A549 (cell line): ENCODE measurements at regions not wholly inside any gene's neighbourhood (a gene's known extent, or its start where the extent isn't known, plus 50 kb on each side); places are given as distances from the start of the nearest gene placed in this dataset.

Experiments
- ATAC-seq, 2 experiments: fragments of 200-7000 bp in 1 of 2; fragments of >200 bp in 1 of 2; cut with Nextera tagmentation in 1 of 2; cut with Tn5 transposase in 1 of 2; 3 replicates each; pipeline versions ENCODE4 v1.8.0 to v1.9.1; 2018 to 2020; ENCODE audit warnings: mild to moderate bottlenecking in 1 of 2, moderate library complexity in 1 of 2
- CTCF ChIA-PET: fragments of 300-600 bp; sonication (Branson Sonifier 250); formaldehyde crosslinking; extraction: SDS; loops from one replicate; lab custom pipeline; 2021; ENCODE audit warnings: antibody characterized with exemption, inconsistent platforms; lab: Yijun Ruan, JAX
- POLR2A ChIA-PET: fragments of 350-600 bp; formaldehyde crosslinking; extraction: SDS; loops from one replicate; lab custom pipeline; 2021; ENCODE audit warnings: antibody characterized with exemption, inconsistent platforms; lab: Yijun Ruan, JAX
- DNase-seq, 2 experiments: peaks; one replicate each; pipeline versions ENCODE4 v3.0.0 to v3.0.0-alpha.2; 2011 to 2016; ENCODE audit warnings: low read depth in 1 of 2, low spot score in 1 of 2
- FAIRE-seq: peaks from 2 replicates; lab custom pipeline; 2011; peaks lifted over from hg19 to GRCh38; lab: Jason Lieb, UNC
- H3K27ac ChIP-seq, 2 experiments: fragments of >200 bp; sonication (Bioruptor Twin); formaldehyde crosslinking; 3 replicates each; pipeline ENCODE4 v1.5.1; 2016 to 2017
- H3K4me1 ChIP-seq: fragments of >200 bp; sonication (Bioruptor Twin); formaldehyde crosslinking; 3 replicates; pipeline ENCODE4 v1.6.1; 2016
- H3K4me2 ChIP-seq: fragments of >200 bp; sonication (Bioruptor Twin); formaldehyde crosslinking; 3 replicates; pipeline ENCODE4 v1.6.1; 2016
- H3K4me3 ChIP-seq: fragments of >200 bp; sonication (Bioruptor Twin); formaldehyde crosslinking; 3 replicates; pipeline ENCODE4 v1.5.1; 2016
- H3K9me3 ChIP-seq: fragments of >200 bp; sonication (Bioruptor Twin); formaldehyde crosslinking; 3 replicates; pipeline ENCODE4 v1.6.1; 2016
- CBX2 ChIP-seq: fragments of 200-600 bp; sonication (generic); IDR thresholded peaks from 2 replicates; pipeline ENCODE4 v1.6.1; 2016; ENCODE audit warnings: low read depth, mild to moderate bottlenecking, borderline replicate concordance
- CBX8 ChIP-seq: fragments of 200-600 bp; sonication (generic); IDR thresholded peaks from 2 replicates; pipeline ENCODE4 v1.6.1; 2016
- CEBPB ChIP-seq, 2 experiments: fragments of >200 bp in 1 of 2; sonication (Bioruptor Twin) in 1 of 2; formaldehyde crosslinking in 1 of 2; IDR thresholded peaks; 2 replicates each; pipeline ENCODE4 v1.6.1; 2012 to 2016
- CHD2 ChIP-seq: fragments of 150-350 bp; IDR thresholded peaks from 2 replicates; pipeline ENCODE4 v1.6.1; 2014; ENCODE audit warnings: low read length; ENCODE audit not compliant: partially characterized antibody
- EP300 ChIP-seq, 2 experiments: fragments of >200 bp; sonication (Bioruptor Twin); formaldehyde crosslinking; IDR thresholded peaks; 2 replicates in 1 of 2; 3 replicates in 1 of 2; pipeline ENCODE4 v1.6.1; 2016 to 2017
- FOSB ChIP-seq: fragments of 250-450 bp; sonication (Bioruptor Pico); IDR thresholded peaks from 2 replicates; pipeline ENCODE4 v1.5.0; 2020; ENCODE audit warnings: mild to moderate bottlenecking, moderate library complexity
- FOXS1 ChIP-seq: fragments of 250-450 bp; sonication (Bioruptor Pico); IDR thresholded peaks from 2 replicates; pipeline ENCODE4 v1.5.0; 2020; ENCODE audit warnings: mild to moderate bottlenecking, moderate library complexity
- GATA3 ChIP-seq: IDR thresholded peaks from 2 replicates; pipeline ENCODE4 v1.6.1; 2012; ENCODE audit warnings: borderline replicate concordance
- HDAC2 ChIP-seq: fragments of 200-600 bp; sonication (generic); IDR thresholded peaks from 2 replicates; pipeline ENCODE4 v1.6.1; 2016
- HEYL ChIP-seq: fragments of 250-450 bp; sonication (Bioruptor Pico); IDR thresholded peaks from 2 replicates; pipeline ENCODE4 v1.8.0; 2021; ENCODE audit warnings: mild to moderate bottlenecking, moderate library complexity
- HOXB13 ChIP-seq: fragments of 250-450 bp; sonication (Bioruptor Pico); IDR thresholded peaks from 2 replicates; pipeline ENCODE4 v1.5.0; 2020; ENCODE audit warnings: low read depth, mild to moderate bottlenecking, moderate library complexity
- KDM5A ChIP-seq: fragments of 200-600 bp; sonication (generic); IDR thresholded peaks from 2 replicates; pipeline ENCODE4 v1.6.1; 2016; ENCODE audit warnings: antibody characterized with exemption, mild to moderate bottlenecking
- MAFK ChIP-seq: fragments of 450-650 bp; IDR thresholded peaks from 2 replicates; pipeline ENCODE4 v1.6.1; 2014; ENCODE audit not compliant: partially characterized antibody
- MYC ChIP-seq: IDR thresholded peaks from 2 replicates; pipeline ENCODE4 v1.6.1; 2012; ENCODE audit warnings: mild to moderate bottlenecking, inconsistent platforms, low read length, improper control_type of control experiment, borderline replicate concordance
- NR3C1 ChIP-seq: fragments of >200 bp; sonication (Bioruptor Twin); formaldehyde crosslinking; IDR thresholded peaks from 3 replicates; pipeline ENCODE4 v1.6.1; 2017
- PHF8 ChIP-seq: fragments of 200-600 bp; sonication (generic); IDR thresholded peaks from 2 replicates; pipeline ENCODE4 v1.6.1; 2016; ENCODE audit warnings: low read depth, mild to moderate bottlenecking, antibody characterized with exemption, moderate library complexity, borderline replicate concordance
- POLR2A ChIP-seq: IDR thresholded peaks from 2 replicates; pipeline ENCODE4 v1.6.1; 2012; ENCODE audit warnings: mild to moderate bottlenecking, low read length
- RCOR1 ChIP-seq: fragments of 150-350 bp; IDR thresholded peaks from 2 replicates; pipeline ENCODE4 v1.6.1; 2014; ENCODE audit warnings: antibody characterized with exemption, low read length, low read depth
- SMC3 ChIP-seq: fragments of >200 bp; sonication (Bioruptor Twin); formaldehyde crosslinking; IDR thresholded peaks from 3 replicates; pipeline ENCODE4 v1.6.1; 2018; ENCODE audit warnings: inconsistent platforms
- ZC3H11A ChIP-seq: fragments of 450-650 bp; IDR thresholded peaks from 2 replicates; pipeline ENCODE4 v1.6.1; 2014; ENCODE audit warnings: antibody characterized with exemption, mild to moderate bottlenecking
- ZSCAN20 ChIP-seq: fragments of 250-450 bp; sonication (Bioruptor Pico); IDR thresholded peaks from 2 replicates; pipeline ENCODE4 v1.8.0; 2022; ENCODE audit warnings: mild to moderate bottlenecking, moderate library complexity
- whole genome bisulfite sequencing: methylation state at CpG from one replicate; pipeline ENCODE4 v1.1.6; 2017; ENCODE audit errors: missing lambda C conversion rate; 5-methylcytosine and 5-hydroxymethylcytosine counted together
- TF ChIP-seq, protein P1 (sequence below): fragments of >200 bp; sonication (Bioruptor Twin); formaldehyde crosslinking; IDR thresholded peaks from 3 replicates; pipeline ENCODE4 v1.5.1; 2016
- TF ChIP-seq, protein P2 (sequence below): IDR thresholded peaks from 2 replicates; pipeline ENCODE4 v1.6.1; 2012; ENCODE audit warnings: low read depth, borderline replicate concordance
- TF ChIP-seq, protein P3 (sequence below): fragments of >200 bp; sonication (Bioruptor Twin); formaldehyde crosslinking; IDR thresholded peaks from 3 replicates; pipeline ENCODE4 v1.6.1; 2016
- TF ChIP-seq, protein P4 (sequence below): fragments of 450-650 bp; IDR thresholded peaks from 2 replicates; pipeline ENCODE4 v1.6.1; 2014; ENCODE audit warnings: antibody characterized with exemption
- TF ChIP-seq, protein P5 (sequence below): fragments of >200 bp; sonication (Bioruptor Twin); formaldehyde crosslinking; IDR thresholded peaks from 2 replicates; pipeline ENCODE4 v1.6.1; 2016

DNA sequence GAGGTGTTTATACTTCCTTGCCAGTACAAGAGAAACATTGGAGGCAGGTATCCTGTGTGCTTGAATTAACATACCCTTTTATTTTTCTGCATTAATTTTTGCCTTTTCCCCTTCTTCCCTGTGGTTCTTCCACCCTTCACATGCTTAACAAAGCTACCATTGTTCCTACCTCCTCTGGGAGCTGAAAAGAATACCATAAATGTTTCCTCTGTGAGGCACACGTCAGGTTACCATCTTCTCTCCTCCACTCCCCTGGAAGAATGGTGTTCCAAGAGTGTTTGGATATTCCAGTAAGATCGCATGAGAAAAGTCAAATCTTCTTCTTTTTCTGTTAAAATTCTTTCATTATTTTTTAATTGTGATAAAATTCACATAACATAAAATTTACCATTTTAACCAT is 74.6 kb upstream of the MARK1 start:
- no peaks in the 10 kb centered on the region for H3K4me1 ChIP-seq
- no peak overlapping the region for H3K4me3 ChIP-seq
- CTCF ChIA-PET: interaction anchor here (2.1 kb wide), 1 partner anchor 10 kb away, joined by 6 read pairs; no protein-coding TSS in a partner anchor
- H3K9me3 ChIP-seq: no peaks in the 10 kb centered on the region
- H3K4me2 ChIP-seq: no peak overlapping the region
- TF ChIP-seq GATA3 (no peak), MYC (no peak), POLR2A (no peak), MAFK (no peak), FOXS1 (CRISPR knock-in tag) (no peak), HEYL (CRISPR knock-in tag) (no peak), ZSCAN20 (no peak), HOXB13 (CRISPR knock-in tag) (no peak), CHD2 (no peak), NR3C1 (no peak), EP300 (IDR thresholded peaks at IDR 0.05) (no peak), SMC3 (no peak), CBX8 (no peak)
- TF ChIP-seq, protein P1, sequence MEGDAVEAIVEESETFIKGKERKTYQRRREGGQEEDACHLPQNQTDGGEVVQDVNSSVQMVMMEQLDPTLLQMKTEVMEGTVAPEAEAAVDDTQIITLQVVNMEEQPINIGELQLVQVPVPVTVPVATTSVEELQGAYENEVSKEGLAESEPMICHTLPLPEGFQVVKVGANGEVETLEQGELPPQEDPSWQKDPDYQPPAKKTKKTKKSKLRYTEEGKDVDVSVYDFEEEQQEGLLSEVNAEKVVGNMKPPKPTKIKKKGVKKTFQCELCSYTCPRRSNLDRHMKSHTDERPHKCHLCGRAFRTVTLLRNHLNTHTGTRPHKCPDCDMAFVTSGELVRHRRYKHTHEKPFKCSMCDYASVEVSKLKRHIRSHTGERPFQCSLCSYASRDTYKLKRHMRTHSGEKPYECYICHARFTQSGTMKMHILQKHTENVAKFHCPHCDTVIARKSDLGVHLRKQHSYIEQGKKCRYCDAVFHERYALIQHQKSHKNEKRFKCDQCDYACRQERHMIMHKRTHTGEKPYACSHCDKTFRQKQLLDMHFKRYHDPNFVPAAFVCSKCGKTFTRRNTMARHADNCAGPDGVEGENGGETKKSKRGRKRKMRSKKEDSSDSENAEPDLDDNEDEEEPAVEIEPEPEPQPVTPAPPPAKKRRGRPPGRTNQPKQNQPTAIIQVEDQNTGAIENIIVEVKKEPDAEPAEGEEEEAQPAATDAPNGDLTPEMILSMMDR: no peak
- TF ChIP-seq, protein P2, sequence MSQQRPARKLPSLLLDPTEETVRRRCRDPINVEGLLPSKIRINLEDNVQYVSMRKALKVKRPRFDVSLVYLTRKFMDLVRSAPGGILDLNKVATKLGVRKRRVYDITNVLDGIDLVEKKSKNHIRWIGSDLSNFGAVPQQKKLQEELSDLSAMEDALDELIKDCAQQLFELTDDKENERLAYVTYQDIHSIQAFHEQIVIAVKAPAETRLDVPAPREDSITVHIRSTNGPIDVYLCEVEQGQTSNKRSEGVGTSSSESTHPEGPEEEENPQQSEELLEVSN: no peak
- TF ChIP-seq, all 56 proteins: peak for 0
- ATAC-seq (no peak), DNase-seq (no peak), FAIRE-seq (no peak)
- WGBS: 13% methylated on average over 2 of the region's 2 CpGs
- POLR2A ChIA-PET: no interaction called here
- no peak overlapping the region for H3K27ac ChIP-seq

DNA sequence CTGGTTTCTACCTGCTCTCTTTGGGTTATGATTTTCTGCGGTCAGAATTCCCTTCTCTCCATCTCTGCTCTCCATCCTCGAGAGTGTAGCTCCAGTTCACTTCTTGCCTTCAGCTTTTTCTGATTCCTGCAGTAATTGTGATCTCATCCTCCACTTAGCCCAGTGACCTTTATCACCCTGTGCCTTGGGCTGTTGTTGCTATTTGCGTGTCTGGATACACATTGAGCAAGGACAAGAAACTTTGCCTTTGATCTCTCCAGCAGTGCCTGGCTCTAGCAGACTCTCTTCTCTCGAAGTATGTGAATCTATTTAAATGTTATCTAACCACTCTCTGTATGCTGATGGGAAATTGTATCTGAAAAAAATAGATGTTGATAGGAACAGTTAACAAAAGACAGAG is 76.4 kb upstream of the MARK1 start:
- Histone ChIP-seq H3K4me2 (no peak overlapping the region), H3K9me3 (no peaks in the 10 kb centered on the region), H3K27ac (no peak overlapping the region), H3K4me1 (no peaks in the 10 kb centered on the region), H3K4me3 (no peak overlapping the region)
- CTCF ChIA-PET: interaction anchor here (0.6 to 1.6 kb wide), 2 partner anchors 12 to 54 kb away, joined by 3 to 5 read pairs; no protein-coding TSS in a partner anchor
- ATAC-seq (no peak; a peak in 1 of 6 replicates), FAIRE-seq (no peak), DNase-seq (peak in 1 of 2 experiments; percentile 9)
- 10% methylated on average over 4 of the region's 4 CpGs for WGBS
- no peak for TF ChIP-seq HEYL (CRISPR knock-in tag)
- TF ChIP-seq, protein P3, sequence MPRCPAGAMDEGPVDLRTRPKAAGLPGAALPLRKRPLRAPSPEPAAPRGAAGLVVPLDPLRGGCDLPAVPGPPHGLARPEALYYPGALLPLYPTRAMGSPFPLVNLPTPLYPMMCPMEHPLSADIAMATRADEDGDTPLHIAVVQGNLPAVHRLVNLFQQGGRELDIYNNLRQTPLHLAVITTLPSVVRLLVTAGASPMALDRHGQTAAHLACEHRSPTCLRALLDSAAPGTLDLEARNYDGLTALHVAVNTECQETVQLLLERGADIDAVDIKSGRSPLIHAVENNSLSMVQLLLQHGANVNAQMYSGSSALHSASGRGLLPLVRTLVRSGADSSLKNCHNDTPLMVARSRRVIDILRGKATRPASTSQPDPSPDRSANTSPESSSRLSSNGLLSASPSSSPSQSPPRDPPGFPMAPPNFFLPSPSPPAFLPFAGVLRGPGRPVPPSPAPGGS: no peak
- no peak for TF ChIP-seq PHF8
- no peak for TF ChIP-seq RCOR1
- POLR2A ChIA-PET: no interaction called here

DNA sequence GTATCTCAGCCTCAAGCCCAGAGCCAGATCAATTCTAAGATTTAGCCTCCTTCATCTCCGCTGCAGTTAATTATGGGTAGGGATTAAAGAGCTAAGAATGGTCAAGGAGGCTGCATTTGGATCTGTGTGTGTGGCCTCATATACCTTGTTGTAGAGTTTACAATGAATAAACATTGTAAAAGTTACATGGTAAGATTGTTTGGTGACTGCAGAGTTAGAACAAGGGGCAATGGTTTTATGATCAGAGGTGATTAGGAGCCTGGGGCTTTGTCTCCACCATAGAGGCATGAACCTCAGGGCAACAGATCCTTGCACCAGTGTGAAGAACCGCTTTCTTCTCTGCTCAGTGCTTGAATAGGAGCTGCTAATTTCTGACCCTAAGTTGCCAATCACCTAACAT is 77.0 kb upstream of the MARK1 start:
- Histone ChIP-seq H3K4me3 (no peak overlapping the region), H3K4me1 (no peaks in the 10 kb centered on the region), H3K4me2 (no peak overlapping the region), H3K9me3 (no peaks in the 10 kb centered on the region), H3K27ac (no peak overlapping the region)
- no peak for TF ChIP-seq CHD2
- no peak for TF ChIP-seq CEBPB (IDR thresholded peaks at IDR 0.05)
- no peak for TF ChIP-seq KDM5A
- TF ChIP-seq FOSB (CRISPR knock-in tag): no peak
- TF ChIP-seq, protein P4, sequence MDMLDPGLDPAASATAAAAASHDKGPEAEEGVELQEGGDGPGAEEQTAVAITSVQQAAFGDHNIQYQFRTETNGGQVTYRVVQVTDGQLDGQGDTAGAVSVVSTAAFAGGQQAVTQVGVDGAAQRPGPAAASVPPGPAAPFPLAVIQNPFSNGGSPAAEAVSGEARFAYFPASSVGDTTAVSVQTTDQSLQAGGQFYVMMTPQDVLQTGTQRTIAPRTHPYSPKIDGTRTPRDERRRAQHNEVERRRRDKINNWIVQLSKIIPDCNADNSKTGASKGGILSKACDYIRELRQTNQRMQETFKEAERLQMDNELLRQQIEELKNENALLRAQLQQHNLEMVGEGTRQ: no peak
- TF ChIP-seq HDAC2: no peak
- no peak for TF ChIP-seq ZC3H11A
- TF ChIP-seq, protein P2: no peak
- TF ChIP-seq, protein P5, sequence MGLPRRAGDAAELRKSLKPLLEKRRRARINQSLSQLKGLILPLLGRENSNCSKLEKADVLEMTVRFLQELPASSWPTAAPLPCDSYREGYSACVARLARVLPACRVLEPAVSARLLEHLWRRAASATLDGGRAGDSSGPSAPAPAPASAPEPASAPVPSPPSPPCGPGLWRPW: no peak
- no peak for TF ChIP-seq PHF8
- no peak for TF ChIP-seq CBX2
- POLR2A ChIA-PET: no interaction called here
- FAIRE-seq (no peak), DNase-seq (no peak), ATAC-seq (no peak)
- CTCF ChIA-PET: interaction anchor here (0.6 to 2.0 kb wide), 3 partner anchors 11 to 54 kb away, joined by 3 to 6 read pairs (median 5); no protein-coding TSS in a partner anchor
- 20% methylated on average over 2 of the region's 2 CpGs for WGBS
